NAMALWA (cell line): ENCODE measurements at regions not wholly inside any gene's neighbourhood (a gene's known extent, or its start where the extent isn't known, plus 50 kb on each side); places are given as distances from the start of the nearest gene placed in this dataset.

Source experiments
- DNase-seq: peaks from one replicate; pipeline ENCODE4 v3.0.0-alpha.2; 2015; ENCODE audit warnings: low spot score

DNA sequence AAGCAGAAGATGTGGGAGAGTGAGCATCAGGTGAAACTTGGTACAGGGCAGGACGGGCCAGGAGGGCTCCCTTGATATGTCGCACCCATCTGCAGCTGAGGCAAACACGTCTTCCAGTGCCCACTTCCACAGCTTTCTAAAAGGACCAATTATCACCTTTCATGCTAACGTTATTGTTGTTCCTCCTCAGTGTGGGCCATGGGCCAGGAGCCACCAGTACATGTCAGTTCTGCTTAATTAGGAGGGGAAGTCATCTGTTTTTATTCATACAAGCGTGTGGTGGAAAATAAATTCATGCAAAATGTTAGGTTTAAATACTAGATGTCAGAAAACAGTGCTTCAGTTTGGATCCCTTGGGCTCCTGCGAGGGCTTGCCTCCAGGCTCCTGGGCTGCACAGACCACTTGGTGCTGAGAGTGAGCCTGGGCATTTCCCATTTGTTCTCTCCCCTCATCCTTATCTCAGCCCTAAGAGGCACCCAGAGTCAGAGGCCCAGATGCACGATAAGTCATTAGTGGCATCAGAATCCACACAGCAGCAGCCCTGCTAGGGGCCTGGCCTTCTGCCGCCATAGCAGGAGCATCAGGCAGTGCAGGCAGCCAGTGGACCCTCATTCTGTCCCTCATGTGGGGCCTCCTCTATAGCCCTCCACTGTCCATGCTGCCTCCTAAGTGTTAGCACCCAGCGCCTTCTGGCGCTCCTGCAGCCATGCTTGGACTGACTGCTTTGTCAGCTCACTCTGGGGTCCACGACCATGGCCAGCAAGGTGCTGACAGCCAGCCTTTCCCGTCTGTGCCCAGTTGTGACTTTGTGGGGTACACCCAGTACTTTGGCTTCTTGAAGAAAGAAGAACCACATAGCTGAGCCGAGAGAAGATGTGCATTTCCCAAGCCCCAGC is 539.8 kb upstream of the RAB6C start:
- no peak for DNase-seq

DNA sequence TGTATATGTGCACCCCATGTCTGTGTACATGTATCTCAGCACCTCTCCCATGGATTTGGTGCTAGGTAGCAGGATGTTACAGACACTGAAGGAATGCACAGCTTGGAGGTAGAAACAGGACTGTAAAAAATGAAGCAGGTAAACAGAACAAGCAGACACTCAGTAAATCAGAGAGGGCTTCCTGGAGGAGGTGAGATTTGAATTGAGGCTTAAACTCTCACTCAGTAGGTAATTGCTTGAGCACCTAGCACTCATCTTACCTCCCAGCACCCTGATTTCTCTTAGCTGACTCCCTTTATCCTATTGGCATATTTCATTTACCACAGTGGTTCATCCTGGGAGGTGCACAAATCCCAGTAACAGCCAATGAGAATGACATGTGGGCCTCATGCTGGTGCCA is 537.9 kb upstream of the RAB6C start:
- DNase-seq = no peak

DNA sequence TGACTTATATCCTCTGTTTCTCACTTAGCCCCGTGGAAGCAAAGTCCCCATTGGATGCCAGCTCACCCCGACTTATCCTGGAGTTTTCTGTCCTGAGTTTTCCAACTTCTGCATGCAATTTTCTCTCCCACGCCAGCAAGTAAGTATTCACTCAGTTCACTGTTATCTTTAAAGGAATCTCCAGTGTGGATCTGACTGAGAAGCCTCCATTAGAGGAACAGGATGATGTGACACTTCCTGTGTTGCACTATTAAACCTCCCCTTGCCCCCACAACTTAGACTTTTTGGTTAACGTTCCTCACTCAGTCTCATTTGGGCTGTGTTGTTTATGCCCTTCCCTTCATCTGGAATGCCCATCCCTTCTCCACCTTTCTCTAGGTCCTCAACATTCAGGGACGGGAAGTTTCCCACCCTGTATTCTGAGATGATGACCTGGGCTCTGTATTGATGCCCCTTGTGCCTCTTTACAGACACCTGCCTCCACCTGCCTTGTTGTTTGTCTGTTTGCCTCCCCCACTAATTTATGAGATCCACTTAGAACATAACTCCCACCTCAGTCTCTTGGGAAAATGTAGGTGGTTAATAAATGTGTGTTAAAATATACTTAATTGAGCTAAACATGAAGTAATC is 536.1 kb upstream of the RAB6C start:
- DNase-seq = peak; percentile 48

GRCh38 chr2:129443865-129444739 is 535.4 kb upstream of the RAB6C start:
- no peak for DNase-seq

- DNase-seq = no peak
These were observed 534.7 kb upstream of the RAB6C start for GRCh38 chr2:129444751-129445150.

DNA sequence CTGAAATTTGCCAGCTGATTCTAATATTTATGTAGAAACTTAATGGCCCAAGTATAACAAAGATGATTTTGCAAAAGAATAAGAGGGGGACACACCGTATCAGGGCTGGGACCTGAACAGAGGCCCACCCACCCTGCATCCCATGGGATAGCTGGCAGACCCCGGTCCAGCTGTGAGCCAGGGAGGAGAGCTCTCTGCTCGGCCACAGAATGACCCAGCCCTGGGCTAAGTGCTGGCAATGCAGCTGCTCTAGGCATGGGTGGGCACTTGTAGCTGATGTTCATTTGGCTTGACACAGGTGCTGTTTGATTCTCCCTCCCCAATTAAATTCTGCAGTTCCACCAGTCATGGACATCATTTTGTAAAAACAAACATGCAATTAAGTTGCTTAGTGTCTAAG is 522.8 kb upstream of the RAB6C start:
- no peak for DNase-seq

DNA sequence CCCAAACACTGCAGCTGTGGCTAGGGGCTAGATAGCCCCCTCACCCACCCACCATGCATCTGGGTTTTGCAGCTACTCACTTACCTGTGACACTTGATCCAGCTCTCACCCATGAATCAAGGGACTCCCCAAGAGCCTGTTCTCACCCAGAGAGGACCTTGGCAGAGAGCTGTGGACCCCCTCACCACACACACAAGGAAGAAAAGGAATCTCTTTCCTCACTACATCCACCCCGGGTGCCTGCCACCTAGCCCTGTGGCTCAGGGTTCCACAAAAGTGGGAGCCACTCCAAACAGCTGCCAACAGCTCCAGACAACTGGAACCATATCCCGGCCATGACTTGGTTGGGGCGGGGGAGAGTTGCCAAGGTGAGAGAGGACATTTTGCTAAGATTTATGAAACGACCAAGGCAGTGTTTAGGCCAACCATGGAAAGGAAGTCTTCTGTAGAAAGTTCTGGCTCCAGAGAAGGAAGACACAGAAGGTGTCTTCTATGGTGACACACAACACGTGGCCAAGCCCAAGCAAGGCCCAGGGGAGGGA is 522.1 kb upstream of the RAB6C start:
- no peak for DNase-seq

DNA sequence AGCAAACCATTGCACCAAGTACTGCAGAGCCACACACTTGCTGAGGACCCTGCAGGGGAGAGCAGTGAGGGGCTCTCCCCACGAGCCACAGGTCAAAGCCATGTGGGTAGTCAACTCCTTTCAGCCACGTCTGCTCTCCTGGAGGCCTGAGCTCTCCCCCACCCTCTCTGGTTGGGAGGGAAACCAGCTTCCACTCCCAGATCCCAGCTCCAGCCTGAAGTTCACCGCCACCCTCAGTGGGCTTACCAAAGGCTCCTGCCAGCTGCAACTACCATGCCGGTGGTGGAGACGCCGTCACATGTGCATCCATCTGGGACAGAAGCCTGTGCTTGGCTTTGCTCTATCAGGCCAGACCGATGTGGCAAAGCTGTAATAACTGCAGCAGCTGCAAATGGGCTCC is 521.5 kb upstream of the RAB6C start:
- no peak for DNase-seq

GRCh38 chr2:129458436-129458835 is 521.0 kb upstream of the RAB6C start:
- DNase-seq = no peak

GRCh38 chr2:129459200-129459876 is 520.1 kb upstream of the RAB6C start:
- no peak for DNase-seq

DNA sequence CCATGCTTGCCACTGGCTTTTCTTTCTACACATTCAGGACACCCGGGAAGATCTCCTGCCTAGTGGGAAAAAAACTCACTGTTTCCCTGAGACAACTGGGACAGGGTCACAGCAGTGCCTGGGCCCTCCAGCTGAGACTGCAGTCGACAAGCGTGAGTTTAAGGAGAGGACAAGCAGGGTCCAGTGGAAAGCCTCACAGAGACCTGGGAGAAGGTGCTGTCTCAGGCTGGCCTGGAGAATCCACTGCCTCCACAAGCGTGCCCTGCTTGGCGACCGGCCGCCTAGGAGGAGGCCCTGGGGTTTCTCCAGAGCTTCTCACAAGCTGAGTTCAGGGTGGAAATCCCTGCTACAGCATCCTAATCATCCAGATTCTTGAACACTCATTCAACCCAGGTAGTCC is 519.6 kb upstream of the RAB6C start:
- no peak for DNase-seq

DNA sequence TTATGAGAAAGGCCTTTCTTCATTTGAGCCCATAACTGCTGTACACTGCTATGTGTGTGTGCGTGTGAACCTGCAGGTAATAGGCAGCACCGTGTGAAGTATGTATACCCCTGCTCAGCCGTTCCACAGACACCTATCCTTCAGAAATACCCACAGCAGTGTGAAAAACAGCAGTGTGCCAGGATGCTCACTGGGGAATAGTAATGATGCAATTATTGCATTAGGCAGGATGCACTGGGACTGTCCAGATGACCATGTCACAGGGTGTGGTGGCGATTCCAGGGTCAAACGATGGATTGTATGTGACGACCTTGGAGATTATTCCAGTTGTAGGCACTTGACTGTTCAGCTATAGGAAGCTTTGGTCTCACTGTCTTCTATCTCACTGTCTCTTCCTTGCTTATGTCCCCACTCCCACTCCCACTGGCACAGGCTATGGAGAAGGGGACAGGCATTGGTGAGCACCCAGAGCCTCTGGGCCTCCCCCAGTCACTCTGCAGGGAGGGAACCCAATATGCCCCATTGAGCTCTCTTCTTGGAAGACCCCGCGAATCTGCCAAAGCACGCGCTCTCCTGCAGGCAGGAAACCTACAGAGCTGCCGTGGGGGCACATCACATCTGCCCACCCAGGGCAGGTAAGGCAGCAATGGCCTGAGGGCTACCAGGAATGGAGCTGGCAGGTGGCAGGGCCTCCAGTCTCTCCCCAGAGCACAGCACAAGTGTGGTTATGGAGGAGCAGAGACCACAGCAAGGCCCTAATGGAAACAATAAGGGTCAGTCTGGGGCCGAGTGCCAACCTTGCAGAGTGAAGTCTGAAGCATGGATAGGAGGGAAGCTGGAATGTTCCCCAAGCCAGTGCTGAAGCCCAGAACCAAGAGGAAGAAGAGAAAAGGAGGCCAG is 518.9 kb upstream of the RAB6C start:
- no peak for DNase-seq

DNA sequence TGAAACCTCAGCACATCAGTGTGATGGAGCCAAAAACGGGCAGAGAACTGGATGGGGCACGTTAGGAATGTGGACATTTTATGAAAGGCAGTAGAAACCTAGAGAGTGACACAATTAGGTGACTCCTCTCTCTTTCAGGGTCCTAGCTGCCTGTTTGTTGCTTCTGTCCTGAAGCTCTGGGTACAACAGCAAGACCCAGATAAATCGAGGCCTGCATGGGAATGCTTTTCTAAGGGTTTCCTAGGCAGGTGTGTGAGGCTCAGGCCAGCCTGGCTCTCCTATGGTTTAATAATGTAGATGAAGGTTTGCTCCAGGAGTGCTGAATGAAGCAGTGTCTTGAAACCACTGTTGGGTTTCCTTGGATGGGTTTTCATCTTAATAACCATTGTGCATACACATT is 517.1 kb upstream of the RAB6C start:
- no peak for DNase-seq

- no peak for DNase-seq
These were observed 516.5 kb upstream of the RAB6C start for GRCh38 chr2:129462967-129463366.

DNA sequence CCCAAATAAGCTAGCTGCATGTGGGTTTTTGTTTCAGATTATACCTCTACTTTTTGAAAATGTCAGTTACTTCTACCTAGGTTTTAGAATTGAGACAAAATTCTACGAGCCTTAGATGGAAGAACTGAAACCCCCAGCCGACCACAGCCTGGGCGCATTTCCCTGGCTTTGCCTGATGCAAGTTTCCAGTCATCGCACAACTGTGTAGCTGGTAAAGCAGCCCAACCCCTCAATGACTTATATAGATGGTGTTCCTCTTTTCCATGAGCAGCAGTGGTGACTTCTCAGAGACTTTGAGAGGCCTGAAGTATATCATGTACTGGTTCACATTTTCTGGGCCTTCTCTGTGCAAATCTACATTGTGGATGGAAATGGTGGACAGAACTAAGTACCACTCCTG is 515.4 kb upstream of the RAB6C start:
- DNase-seq = no peak

DNA sequence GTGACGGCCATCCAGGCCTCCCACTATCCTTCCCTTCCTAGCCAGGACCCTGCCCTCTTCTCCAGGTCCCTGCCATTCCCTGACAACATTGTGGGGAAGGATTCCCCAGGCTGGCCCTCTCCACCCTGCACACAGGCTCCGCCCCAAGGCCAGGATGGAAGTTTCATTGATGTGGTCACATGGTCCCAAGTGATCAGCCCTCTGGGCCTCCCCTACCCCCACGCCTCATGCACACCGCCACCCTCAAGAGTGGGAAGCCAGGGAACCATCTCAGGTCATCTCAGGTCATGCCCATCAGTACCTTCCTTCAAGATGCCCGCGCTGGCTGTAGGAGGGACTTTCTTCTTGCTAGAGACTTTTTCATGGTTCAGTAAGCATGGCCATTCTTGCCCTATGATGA is 514.8 kb upstream of the RAB6C start:
- no peak for DNase-seq

GRCh38 chr2:129465045-129465444 is 514.4 kb upstream of the RAB6C start:
- DNase-seq = no peak

GRCh38 chr2:129466389-129466788 is 513.1 kb upstream of the RAB6C start:
- DNase-seq = no peak

DNA sequence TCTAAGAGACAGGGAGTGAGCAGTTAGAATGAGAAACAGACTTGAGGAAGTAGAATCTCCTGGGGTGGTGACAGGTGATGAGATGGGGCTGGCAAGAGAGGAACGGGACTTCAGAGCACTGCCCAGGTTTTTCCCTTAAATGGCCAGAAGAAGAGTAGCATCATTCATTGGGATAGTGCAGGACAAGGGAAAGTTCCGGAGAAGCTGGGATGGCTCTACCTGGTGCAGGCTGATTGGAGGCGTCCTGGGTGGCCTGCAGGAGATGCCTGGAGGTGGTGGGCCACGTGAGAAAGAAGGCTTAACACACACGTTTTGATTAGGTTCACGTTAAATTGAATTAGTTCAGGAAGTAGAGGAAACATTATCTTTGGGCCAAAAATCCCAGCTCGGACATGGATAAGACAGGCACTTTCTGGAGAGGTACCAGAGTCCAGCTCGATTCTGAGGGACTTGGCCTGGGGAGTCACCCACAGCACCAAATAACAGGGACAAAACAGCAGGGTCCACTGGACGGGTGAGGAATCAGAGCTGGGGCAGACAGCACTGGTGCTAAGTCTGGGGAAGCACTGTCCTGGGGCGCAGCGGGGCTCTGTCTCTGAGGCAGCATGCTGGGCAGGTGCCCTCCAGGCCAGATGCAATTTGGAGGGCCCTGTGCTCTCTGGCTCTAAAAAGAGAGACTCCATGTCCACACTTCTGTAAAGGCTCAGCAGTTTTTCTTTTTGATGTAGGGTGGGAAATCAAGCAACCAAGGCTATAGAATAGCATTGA is 512.3 kb upstream of the RAB6C start:
- DNase-seq = no peak

DNA sequence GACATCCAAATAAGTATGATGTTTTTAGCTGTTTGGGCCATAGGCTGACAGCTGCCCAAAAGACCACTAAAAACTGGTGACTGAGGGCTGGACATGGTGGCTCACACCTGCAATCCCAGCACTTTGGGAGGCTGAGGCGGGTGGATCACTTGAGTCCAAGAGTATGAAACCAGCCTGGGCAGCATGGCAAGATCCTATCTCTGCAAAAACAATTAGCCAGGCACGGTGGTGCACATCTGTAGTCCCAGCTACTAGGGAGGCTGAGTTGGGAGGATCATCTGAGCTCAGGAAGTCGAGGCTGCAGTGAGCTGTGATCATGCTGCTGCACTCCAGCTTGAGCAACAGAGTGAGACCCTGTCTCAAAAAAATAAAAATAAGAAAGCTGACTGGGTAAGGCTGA is 511.5 kb upstream of the RAB6C start:
- DNase-seq = no peak
